ENCODE measurements at regions not wholly inside any gene's neighbourhood (a gene's known extent, or its start where the extent isn't known, plus 50 kb on each side); places are given as distances from the start of the nearest gene placed in this dataset.
A peak's percentile ranks its signal among the peaks of the same experiment; 100 is the strongest.

DNA sequence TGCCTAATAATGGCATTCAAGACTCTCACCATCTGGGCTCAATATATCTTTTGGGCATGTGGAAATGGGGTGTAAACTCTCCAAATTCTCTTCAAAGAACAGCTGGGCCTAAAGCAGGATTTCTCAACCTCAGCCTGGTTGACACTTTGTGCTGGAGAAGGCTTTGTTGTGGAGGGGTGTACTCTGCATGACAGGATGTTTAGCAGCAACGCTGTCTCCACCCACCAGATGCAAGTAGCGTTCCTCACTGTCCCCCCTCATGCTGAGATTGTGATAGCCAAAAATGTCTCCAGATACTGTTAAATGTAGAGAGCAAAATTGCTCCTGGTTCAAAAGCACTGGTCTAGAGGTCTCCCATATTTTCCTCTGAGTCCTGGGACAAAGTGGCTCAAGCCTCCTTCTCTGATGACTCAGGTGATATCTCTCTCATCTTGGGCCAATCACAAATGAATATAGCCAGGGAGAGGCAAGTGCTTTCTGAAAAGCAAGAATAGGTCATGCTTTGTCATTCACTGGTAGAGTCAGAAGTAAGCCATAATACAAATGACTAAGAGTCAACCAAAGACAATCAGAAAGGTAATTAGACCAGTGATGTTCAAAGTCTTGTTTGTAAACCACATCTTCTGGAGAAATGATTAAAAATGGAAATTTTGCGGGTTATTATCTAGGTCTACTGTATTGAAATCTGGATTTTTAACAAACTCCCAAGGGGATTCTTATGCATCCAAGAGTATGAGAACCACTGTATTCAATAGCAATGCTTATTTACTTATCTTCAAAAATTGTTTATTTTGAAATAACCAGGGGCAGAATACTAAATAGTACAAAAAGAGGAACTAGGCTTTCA is 330.8 kb downstream of the PTEN start:
- TF ChIP-seq, protein P1, sequence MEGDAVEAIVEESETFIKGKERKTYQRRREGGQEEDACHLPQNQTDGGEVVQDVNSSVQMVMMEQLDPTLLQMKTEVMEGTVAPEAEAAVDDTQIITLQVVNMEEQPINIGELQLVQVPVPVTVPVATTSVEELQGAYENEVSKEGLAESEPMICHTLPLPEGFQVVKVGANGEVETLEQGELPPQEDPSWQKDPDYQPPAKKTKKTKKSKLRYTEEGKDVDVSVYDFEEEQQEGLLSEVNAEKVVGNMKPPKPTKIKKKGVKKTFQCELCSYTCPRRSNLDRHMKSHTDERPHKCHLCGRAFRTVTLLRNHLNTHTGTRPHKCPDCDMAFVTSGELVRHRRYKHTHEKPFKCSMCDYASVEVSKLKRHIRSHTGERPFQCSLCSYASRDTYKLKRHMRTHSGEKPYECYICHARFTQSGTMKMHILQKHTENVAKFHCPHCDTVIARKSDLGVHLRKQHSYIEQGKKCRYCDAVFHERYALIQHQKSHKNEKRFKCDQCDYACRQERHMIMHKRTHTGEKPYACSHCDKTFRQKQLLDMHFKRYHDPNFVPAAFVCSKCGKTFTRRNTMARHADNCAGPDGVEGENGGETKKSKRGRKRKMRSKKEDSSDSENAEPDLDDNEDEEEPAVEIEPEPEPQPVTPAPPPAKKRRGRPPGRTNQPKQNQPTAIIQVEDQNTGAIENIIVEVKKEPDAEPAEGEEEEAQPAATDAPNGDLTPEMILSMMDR (IDR thresholded peaks at IDR 0.05; ENCODE audit: borderline replicate concordance, extremely low read depth, insufficient read depth), result no peak
- FAIRE-seq, result no peak
- intact Hi-C loops (cut with DNase I), result no loop called here
- DNase-seq, result no peak
- Histone ChIP-seq H3K27ac (ENCODE audit: low read depth in 2 of 2, low read length in 2 of 2) (no peak overlapping the region), H3K4me1 (ENCODE audit: control insufficient read depth in 2 of 3, insufficient read depth in 2 of 3, low read depth in 1 of 3, low read length in 3 of 3) (no peaks in the 10 kb centered on the region), H3K9me3 (ENCODE audit: control insufficient read depth in 2 of 3, insufficient read depth in 1 of 3, low read length in 3 of 3) (no peaks in the 10 kb centered on the region), H3K9ac (ENCODE audit: low read length in 3 of 3) (no peak overlapping the region), H3K36me3 (ENCODE audit: control insufficient read depth in 2 of 3, insufficient read depth in 3 of 3, low read length in 3 of 3) (no peaks in the 10 kb centered on the region), H3K4me3 (ENCODE audit: low read length in 3 of 3) (no peak overlapping the region), H3K27me3 (ENCODE audit: control insufficient read depth, insufficient read depth, low read length) (no peaks in the 10 kb centered on the region)

DNA sequence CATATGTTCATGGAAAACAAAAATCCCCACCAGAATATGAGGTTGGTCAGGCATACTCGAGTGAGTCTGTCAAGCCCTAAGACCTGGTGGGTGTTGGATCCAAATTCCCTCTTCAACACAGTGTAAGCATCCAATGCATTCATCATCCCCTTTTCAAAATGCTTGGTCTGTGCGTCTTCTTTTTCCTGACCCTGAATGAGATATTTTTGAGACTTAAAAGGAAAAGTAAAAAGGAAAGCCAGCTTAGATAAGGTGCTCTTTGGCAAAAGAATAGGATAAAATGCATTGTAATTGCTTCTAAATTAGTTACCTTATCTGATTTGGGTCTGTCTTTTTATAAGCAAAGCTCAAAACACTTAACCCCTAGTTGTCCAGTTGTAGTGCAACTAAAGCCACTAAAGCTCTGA is 331.5 kb downstream of the PTEN start:
- Histone ChIP-seq H3K36me3 (ENCODE audit: control insufficient read depth in 2 of 3, insufficient read depth in 3 of 3, low read length in 3 of 3) (no peaks in the 10 kb centered on the region), H3K27ac (ENCODE audit: low read depth in 2 of 2, low read length in 2 of 2) (no peak overlapping the region), H3K27me3 (ENCODE audit: control insufficient read depth, insufficient read depth, low read length) (no peaks in the 10 kb centered on the region), H3K4me1 (ENCODE audit: control insufficient read depth in 2 of 3, insufficient read depth in 2 of 3, low read depth in 1 of 3, low read length in 3 of 3) (no peaks in the 10 kb centered on the region), H3K9me3 (ENCODE audit: control insufficient read depth in 2 of 3, insufficient read depth in 1 of 3, low read length in 3 of 3) (no peaks in the 10 kb centered on the region), H3K9ac (ENCODE audit: low read length in 3 of 3) (no peak overlapping the region), H3K4me3 (ENCODE audit: low read length in 3 of 3) (no peak overlapping the region)
- TF ChIP-seq, protein P1 (IDR thresholded peaks at IDR 0.05; ENCODE audit: borderline replicate concordance, extremely low read depth, insufficient read depth), result no peak
- FAIRE-seq (no peak), DNase-seq (no peak)
- intact Hi-C loops (cut with DNase I), result no loop called here

DNA sequence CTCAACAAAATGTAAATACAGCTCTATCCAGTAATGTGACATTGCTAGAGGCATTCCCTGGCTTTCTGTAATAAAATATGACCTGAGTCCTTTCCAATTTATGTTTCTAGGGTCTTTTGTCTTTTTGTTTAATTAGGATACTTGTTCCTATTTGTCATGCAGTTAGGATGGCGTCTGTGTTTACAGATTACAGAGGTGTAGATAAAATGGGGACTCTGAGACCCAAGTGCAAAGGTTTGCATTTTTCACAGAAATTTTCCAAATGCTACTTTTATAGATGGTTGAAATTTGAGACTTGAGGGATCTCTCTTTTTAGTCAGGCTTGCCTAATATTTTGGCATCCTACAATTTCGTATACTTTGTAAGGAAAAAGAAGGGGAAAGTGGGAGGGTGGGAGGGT is 332.4 kb downstream of the PTEN start:
- H3K9me3 ChIP-seq (ENCODE audit: control insufficient read depth in 2 of 3, insufficient read depth in 1 of 3, low read length in 3 of 3), result no peaks in the 10 kb centered on the region
- DNase-seq (peak in 2 of 5 donors; percentile 10 to 44), FAIRE-seq (no peak)
- H3K4me1 ChIP-seq (ENCODE audit: control insufficient read depth in 2 of 3, insufficient read depth in 2 of 3, low read depth in 1 of 3, low read length in 3 of 3), result no peaks in the 10 kb centered on the region
- no peak overlapping the region for H3K27ac ChIP-seq (ENCODE audit: low read depth in 2 of 2, low read length in 2 of 2)
- intact Hi-C loops (cut with DNase I), result no loop called here
- H3K4me3 ChIP-seq (ENCODE audit: low read length in 3 of 3), result no peak overlapping the region
- no peaks in the 10 kb centered on the region for H3K36me3 ChIP-seq (ENCODE audit: control insufficient read depth in 2 of 3, insufficient read depth in 3 of 3, low read length in 3 of 3)
- H3K9ac ChIP-seq (ENCODE audit: low read length in 3 of 3), result no peak overlapping the region
- no peaks in the 10 kb centered on the region for H3K27me3 ChIP-seq (ENCODE audit: control insufficient read depth, insufficient read depth, low read length)
- TF ChIP-seq, protein P1 (IDR thresholded peaks at IDR 0.05; ENCODE audit: borderline replicate concordance, extremely low read depth, insufficient read depth), result no peak

All from kidney (tissue), 13 donors.